ENCODE measurements at regions not wholly inside any gene's neighbourhood (a gene's known extent, or its start where the extent isn't known, plus 50 kb on each side); places are given as distances from the start of the nearest gene placed in this dataset.

GRCh38 chr1:234960722-234961455 lies 167.7 kb downstream of the TOMM20 start (continued):
- TF ChIP-seq PCBP2 (IDR thresholded peaks at IDR 0.05; ENCODE audit: low read depth, low read length, poor library complexity, severe bottlenecking) (no peak), ZNF609 (CRISPR knock-in tag; IDR thresholded peaks at IDR 0.05; ENCODE audit: borderline replicate concordance) (0 out of 2 replicates have a peak, but pooled peaks have one; percentile 12), MXI1 (IDR thresholded peaks at IDR 0.05; ENCODE audit: low read depth, low read length) (no peak), CHAMP1 (IDR thresholded peaks at IDR 0.05) (no peak), MYC (IDR thresholded peaks at IDR 0.05; ENCODE audit: low read depth, low read length) (peak; percentile 48; the same call in 1 of the 2 replicates), MYC (CRISPR knock-in tag; IDR thresholded peaks at IDR 0.05; ENCODE audit: borderline replicate concordance, low read depth) (0 out of 2 replicates have a peak, but pooled peaks have one; percentile 33), ZNF408 (CRISPR knock-in tag; IDR thresholded peaks at IDR 0.05; ENCODE audit: low read depth) (no peak), GABPB1 (CRISPR knock-in tag; IDR thresholded peaks at IDR 0.05) (no peak), ZNF407 (IDR thresholded peaks at IDR 0.05; ENCODE audit: low read depth) (no peak)

All from K562 (cell line).